Activated B cell treated with CpG ODN at 0.5 μM for 24 hours (primary cell): ENCODE measurements at regions not wholly inside any gene's neighbourhood (a gene's known extent, or its start where the extent isn't known, plus 50 kb on each side); places are given as distances from the start of the nearest gene placed in this dataset.

Source experiments
- ATAC-seq: fragments of 200-7000 bp; cut with Tn5 transposase; one replicate; pipeline ENCODE4 v1.10.0; 2021; ENCODE audit warnings: low read depth, mild to moderate bottlenecking, moderate library complexity
- CTCF ChIA-PET: fragments of 350-600 bp; sonication (Branson Sonifier 250); formaldehyde crosslinking; loops from one replicate; lab custom pipeline; 2021; ENCODE audit warnings: antibody characterized with exemption; lab: Charles Lee
- POLR2A ChIA-PET: fragments of 350-600 bp; sonication (Branson Sonifier 250); formaldehyde crosslinking; loops from one replicate; lab custom pipeline; 2021; ENCODE audit warnings: antibody characterized with exemption; lab: Charles Lee
- DNase-seq: peaks from one replicate; pipeline ENCODE4 v3.0.0; 2022
- H3K27ac Mint-ChIP-seq: one replicate; pipeline ENCODE4 v1.8.0; 2020; ENCODE audit warnings: mixed read lengths
- H3K27me3 Mint-ChIP-seq: one replicate; pipeline ENCODE4 v1.8.0; 2021; ENCODE audit warnings: mixed read lengths
- H3K36me3 Mint-ChIP-seq: one replicate; pipeline ENCODE4 v1.8.0; 2021; ENCODE audit warnings: low read depth, mixed read lengths
- H3K4me1 Mint-ChIP-seq: one replicate; pipeline ENCODE4 v1.8.0; 2021; ENCODE audit warnings: mixed read lengths
- H3K4me3 Mint-ChIP-seq: one replicate; pipeline ENCODE4 v1.8.0; 2020; ENCODE audit warnings: mild to moderate bottlenecking, mixed read lengths
- H3K9me3 Mint-ChIP-seq: one replicate; pipeline ENCODE4 v1.8.0; 2020; ENCODE audit warnings: mixed read lengths
- intact Hi-C: fragments of 100-400 bp; cut with micrococcal nuclease; formaldehyde crosslinking; loops from one replicate; pipeline ENCODE4 v1.15.1; 2024
- TF ChIP-seq, protein P1 (sequence below): fragments of 200-600 bp; IDR thresholded peaks from one replicate; pipeline ENCODE4 v1.8.0; 2022; ENCODE audit warnings: antibody characterized with exemption, mild to moderate bottlenecking

DNA sequence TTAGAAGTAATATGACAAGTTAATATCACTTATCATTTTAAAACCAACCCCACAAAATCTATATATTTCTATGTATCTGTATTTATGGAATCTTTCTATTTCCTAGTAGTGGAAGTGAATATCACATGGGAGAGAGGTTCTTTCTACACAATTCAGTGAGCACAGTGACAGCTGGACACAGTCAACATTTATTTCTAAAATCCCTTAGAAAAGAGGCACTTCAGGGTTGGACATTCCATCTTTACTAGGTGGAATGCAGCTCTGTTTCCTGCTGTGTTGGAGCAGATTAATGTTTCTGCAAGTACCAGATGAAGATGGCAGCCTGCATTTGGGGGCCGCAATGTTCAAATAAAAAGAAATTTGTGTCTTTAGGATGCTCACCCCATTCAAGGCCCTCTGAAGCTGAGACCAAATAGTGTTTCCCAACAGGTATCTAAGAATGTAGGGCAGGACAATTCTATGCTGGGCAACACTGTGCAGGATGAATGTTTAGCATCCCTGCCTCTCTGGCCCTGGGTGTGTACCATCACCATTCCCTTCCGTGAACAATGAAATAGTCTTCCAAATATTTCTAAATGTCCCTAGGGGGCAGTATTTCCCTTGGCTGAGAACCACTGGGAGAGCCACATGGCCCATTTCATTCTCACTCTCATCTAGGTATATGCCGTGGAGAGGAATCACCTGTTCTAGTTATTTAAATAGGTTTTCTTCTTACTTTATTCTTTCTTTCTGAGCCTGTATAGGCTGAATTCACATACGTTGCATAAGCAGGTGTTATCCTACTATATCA, 394.8 kb downstream of the PRDM2 start:
- intact Hi-C loops, result no loop called here
- peaks cover 18% of the 10 kb centered on the region for H3K27me3 Mint-ChIP-seq

DNA sequence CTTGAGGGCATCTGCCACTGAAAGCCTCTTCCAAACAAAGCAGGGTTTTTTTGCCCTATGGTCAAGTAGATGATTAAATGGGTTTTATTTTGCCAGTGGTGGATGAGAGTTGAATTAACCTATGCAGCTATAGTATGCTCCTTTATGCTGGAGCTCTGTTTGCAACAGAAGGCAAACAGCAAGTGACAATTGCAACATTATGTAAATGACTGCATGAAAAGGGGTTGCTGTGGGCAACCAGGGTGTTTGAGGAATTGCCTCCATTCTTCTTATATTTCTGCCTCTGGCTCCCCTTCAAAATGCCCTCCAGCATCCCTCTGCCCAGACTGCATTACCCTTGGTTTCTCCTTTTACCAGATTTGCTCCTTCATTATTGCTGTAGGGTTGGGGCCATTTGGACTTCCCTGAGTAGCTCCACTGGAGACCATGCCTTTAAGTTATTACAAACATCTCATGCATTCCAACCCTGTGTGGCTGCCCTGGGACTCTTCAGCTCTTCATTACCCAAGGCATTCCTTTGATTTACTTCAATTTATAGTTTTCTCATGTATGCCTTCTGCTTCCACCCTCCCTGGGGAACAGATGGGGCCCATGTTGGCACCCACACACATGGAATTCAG, 398.4 kb downstream of the PRDM2 start:
- DNase-seq (no peak), ATAC-seq (no peak)
- peaks cover 2% of the 10 kb centered on the region for H3K27me3 Mint-ChIP-seq
- TF ChIP-seq, protein P1, sequence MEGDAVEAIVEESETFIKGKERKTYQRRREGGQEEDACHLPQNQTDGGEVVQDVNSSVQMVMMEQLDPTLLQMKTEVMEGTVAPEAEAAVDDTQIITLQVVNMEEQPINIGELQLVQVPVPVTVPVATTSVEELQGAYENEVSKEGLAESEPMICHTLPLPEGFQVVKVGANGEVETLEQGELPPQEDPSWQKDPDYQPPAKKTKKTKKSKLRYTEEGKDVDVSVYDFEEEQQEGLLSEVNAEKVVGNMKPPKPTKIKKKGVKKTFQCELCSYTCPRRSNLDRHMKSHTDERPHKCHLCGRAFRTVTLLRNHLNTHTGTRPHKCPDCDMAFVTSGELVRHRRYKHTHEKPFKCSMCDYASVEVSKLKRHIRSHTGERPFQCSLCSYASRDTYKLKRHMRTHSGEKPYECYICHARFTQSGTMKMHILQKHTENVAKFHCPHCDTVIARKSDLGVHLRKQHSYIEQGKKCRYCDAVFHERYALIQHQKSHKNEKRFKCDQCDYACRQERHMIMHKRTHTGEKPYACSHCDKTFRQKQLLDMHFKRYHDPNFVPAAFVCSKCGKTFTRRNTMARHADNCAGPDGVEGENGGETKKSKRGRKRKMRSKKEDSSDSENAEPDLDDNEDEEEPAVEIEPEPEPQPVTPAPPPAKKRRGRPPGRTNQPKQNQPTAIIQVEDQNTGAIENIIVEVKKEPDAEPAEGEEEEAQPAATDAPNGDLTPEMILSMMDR, result no peak
- no peaks in the 10 kb centered on the region for H3K9me3 Mint-ChIP-seq
- intact Hi-C loops, result no loop called here
- no peaks in the 10 kb centered on the region for H3K4me1 Mint-ChIP-seq
- POLR2A ChIA-PET, result no interaction called here
- no peak overlapping the region for H3K27ac Mint-ChIP-seq
- no peaks in the 10 kb centered on the region for H3K36me3 Mint-ChIP-seq
- CTCF ChIA-PET, result no interaction called here
- no peak overlapping the region for H3K4me3 Mint-ChIP-seq

More for the DNA sequence above, 394.8 kb downstream of the PRDM2 start:
- TF ChIP-seq, protein P1, result no peak
- DNase-seq (no peak), ATAC-seq (no peak)
- CTCF ChIA-PET, result no interaction called here
- peaks cover 8% of the 10 kb centered on the region for H3K9me3 Mint-ChIP-seq
- H3K36me3 Mint-ChIP-seq, result no peaks in the 10 kb centered on the region
- POLR2A ChIA-PET, result no interaction called here
- H3K4me1 Mint-ChIP-seq, result no peaks in the 10 kb centered on the region
- no peak overlapping the region for H3K27ac Mint-ChIP-seq
- no peak overlapping the region for H3K4me3 Mint-ChIP-seq

DNA sequence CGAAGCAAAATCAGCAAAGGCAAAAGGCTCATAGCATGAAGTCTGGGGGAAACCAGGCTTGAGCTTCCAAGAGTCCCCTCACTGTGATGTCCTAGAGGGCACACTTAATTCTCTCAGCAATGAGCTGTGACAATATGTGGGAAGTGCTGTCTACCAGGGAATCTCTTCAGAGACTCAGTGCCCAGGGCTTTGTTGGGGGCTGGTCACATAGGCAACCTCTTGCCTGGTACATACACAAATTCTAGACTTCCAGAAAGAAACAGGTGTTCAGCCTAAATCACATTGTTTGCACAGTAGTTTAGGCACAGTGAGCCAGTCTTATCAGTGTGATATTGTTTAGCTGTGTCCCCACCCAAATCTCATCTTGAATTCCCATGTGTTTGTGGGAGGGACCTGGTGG, 400.5 kb downstream of the PRDM2 start:
- no peak for ATAC-seq

DNA sequence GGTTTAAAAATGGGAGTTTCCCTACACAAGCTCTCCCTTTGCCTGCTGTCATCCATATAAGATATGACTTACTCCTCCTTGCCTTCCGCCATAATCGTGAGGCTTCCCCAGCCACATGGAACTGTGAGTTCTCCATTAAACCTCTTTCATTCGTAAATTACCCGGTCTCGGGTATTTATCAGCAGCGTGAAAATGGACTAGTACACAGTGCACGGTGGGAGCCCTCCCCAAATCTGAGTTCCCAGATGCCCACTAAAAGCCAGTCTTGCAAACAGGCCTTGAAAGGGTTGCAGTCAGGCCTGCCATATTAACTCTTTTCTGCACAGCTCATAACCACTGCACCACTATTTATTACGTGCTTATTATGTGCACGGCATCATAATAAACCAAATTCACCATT, 400.9 kb downstream of the PRDM2 start:
- intact Hi-C loops, result no loop called here
- H3K4me1 Mint-ChIP-seq, result no peaks in the 10 kb centered on the region
- H3K36me3 Mint-ChIP-seq, result no peaks in the 10 kb centered on the region
- TF ChIP-seq, protein P1, result no peak
- H3K4me3 Mint-ChIP-seq, result no peak overlapping the region
- DNase-seq (no peak), ATAC-seq (no peak)
- no peak overlapping the region for H3K27ac Mint-ChIP-seq
- peaks cover 2% of the 10 kb centered on the region for H3K27me3 Mint-ChIP-seq
- CTCF ChIA-PET, result no interaction called here
- POLR2A ChIA-PET, result no interaction called here
- H3K9me3 Mint-ChIP-seq, result no peaks in the 10 kb centered on the region

More for the DNA sequence above, 400.5 kb downstream of the PRDM2 start:
- TF ChIP-seq, protein P1, result no peak
- Mint-ChIP-seq H3K36me3 (no peaks in the 10 kb centered on the region), H3K27me3 (peaks cover 2% of the 10 kb centered on the region), H3K4me1 (no peaks in the 10 kb centered on the region), H3K27ac (no peak overlapping the region), H3K4me3 (no peak overlapping the region), H3K9me3 (no peaks in the 10 kb centered on the region)
- CTCF ChIA-PET, result no interaction called here
- POLR2A ChIA-PET, result no interaction called here
- intact Hi-C loops, result no loop called here
- DNase-seq, result no peak

DNA sequence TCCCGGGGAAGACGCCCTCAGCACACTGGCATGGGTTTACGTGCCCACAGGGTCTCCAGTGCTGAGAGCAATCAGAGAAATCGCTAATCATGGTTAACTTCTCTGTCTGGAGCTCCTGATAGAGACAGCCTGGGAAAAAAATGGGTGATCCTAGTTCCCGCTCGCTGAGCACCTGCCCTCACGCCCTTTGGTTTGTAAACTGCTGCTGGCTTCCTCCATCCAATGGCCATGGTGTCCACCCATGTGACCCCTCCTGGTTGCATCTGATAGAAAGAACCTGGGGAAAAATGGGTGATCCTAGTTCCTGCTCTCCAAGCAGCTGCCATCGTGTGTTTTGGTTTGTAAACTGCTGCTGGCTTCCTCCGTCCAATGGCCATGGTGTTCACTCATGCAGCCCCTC, 402.2 kb downstream of the PRDM2 start:
- TF ChIP-seq, protein P1, result no peak
- ChIA-PET POLR2A (no interaction called here), CTCF (no interaction called here)
- Mint-ChIP-seq H3K27ac (no peak overlapping the region), H3K4me1 (no peaks in the 10 kb centered on the region), H3K27me3 (peaks cover 2% of the 10 kb centered on the region), H3K36me3 (no peaks in the 10 kb centered on the region), H3K4me3 (no peak overlapping the region), H3K9me3 (no peaks in the 10 kb centered on the region)
- DNase-seq (no peak), ATAC-seq (no peak)
- intact Hi-C loops, result no loop called here
